ENCODE measurements at regions not wholly inside any gene's neighbourhood (a gene's known extent, or its start where the extent isn't known, plus 50 kb on each side); places are given as distances from the start of the nearest gene placed in this dataset.
"Not testable (repeated sequence)": the region's sequence is repeated elsewhere in the genome, so short reads cannot be mapped to it uniquely, and the experiment has no call there.

- no peak for DNase-seq
These were observed 106.4 kb downstream of the BRD1 start for GRCh38 chr22:49721211-49721763.

- no peak for DNase-seq
These were observed 107.3 kb downstream of the BRD1 start for GRCh38 chr22:49720279-49720959.

GRCh38 chr22:49719046-49719445, 108.6 kb downstream of the BRD1 start:
- DNase-seq = no peak

- DNase-seq = no peak
These were observed 109.3 kb downstream of the BRD1 start for GRCh38 chr22:49718396-49718795.

- no peak for DNase-seq
These were observed 110.3 kb downstream of the BRD1 start for GRCh38 chr22:49717322-49717919.

GRCh38 chr22:49716441-49716840, 111.2 kb downstream of the BRD1 start:
- no peak for DNase-seq

- DNase-seq = no peak
These were observed 112.2 kb downstream of the BRD1 start for GRCh38 chr22:49715450-49715849.

- DNase-seq = no peak
These were observed 114.7 kb downstream of the BRD1 start for GRCh38 chr22:49713003-49713402.

GRCh38 chr22:49712195-49712791, 115.4 kb downstream of the BRD1 start:
- DNase-seq = no peak

GRCh38 chr22:49710746-49711145, 116.9 kb downstream of the BRD1 start:
- no peak for DNase-seq

- no peak for DNase-seq
These were observed 118.2 kb downstream of the BRD1 start for GRCh38 chr22:49709464-49709863.

GRCh38 chr22:49705972-49706352, 121.7 kb downstream of the BRD1 start:
- no peak for DNase-seq

- DNase-seq = no peak
These were observed 122.3 kb downstream of the BRD1 start for GRCh38 chr22:49705216-49705971.

- no peak for DNase-seq
These were observed 123.1 kb downstream of the BRD1 start for GRCh38 chr22:49704345-49705215.

GRCh38 chr22:49703990-49704344, 123.7 kb downstream of the BRD1 start:
- no peak for DNase-seq

- DNase-seq = no peak
These were observed 124.2 kb downstream of the BRD1 start for GRCh38 chr22:49703505-49703904.

GRCh38 chr22:49702068-49702397, 125.6 kb downstream of the BRD1 start:
- no peak for DNase-seq

- DNase-seq = no peak
These were observed 126.1 kb downstream of the BRD1 start for GRCh38 chr22:49701380-49702067.

- no peak for DNase-seq
These were observed 127.7 kb downstream of the BRD1 start for GRCh38 chr22:49699928-49700498.

- no peak for DNase-seq
These were observed 128.2 kb downstream of the BRD1 start for GRCh38 chr22:49699476-49699875.

- DNase-seq = not testable (repeated sequence)
These were observed 129.1 kb downstream of the BRD1 start for GRCh38 chr22:49698616-49699015.

- DNase-seq = no peak
These were observed 130.6 kb downstream of the BRD1 start for GRCh38 chr22:49697047-49697446.
